A549 (cell line): ENCODE measurements at regions not wholly inside any gene's neighbourhood (a gene's known extent, or its start where the extent isn't known, plus 50 kb on each side); places are given as distances from the start of the nearest gene placed in this dataset.

ENCODE experiments used
- ATAC-seq, 2 experiments: fragments of 200-7000 bp in 1 of 2; fragments of >200 bp in 1 of 2; cut with Nextera tagmentation in 1 of 2; cut with Tn5 transposase in 1 of 2; 3 replicates each; pipeline versions ENCODE4 v1.8.0 to v1.9.1; 2018 to 2020; ENCODE audit warnings: mild to moderate bottlenecking in 1 of 2, moderate library complexity in 1 of 2
- CTCF ChIA-PET: fragments of 300-600 bp; sonication (Branson Sonifier 250); formaldehyde crosslinking; extraction: SDS; loops from one replicate; lab custom pipeline; 2021; ENCODE audit warnings: antibody characterized with exemption, inconsistent platforms; lab: Yijun Ruan, JAX
- POLR2A ChIA-PET: fragments of 350-600 bp; formaldehyde crosslinking; extraction: SDS; loops from one replicate; lab custom pipeline; 2021; ENCODE audit warnings: antibody characterized with exemption, inconsistent platforms; lab: Yijun Ruan, JAX
- DNase-seq, 2 experiments: peaks; one replicate each; pipeline versions ENCODE4 v3.0.0 to v3.0.0-alpha.2; 2011 to 2016; ENCODE audit warnings: low read depth in 1 of 2, low spot score in 1 of 2
- FAIRE-seq: peaks from 2 replicates; lab custom pipeline; 2011; peaks lifted over from hg19 to GRCh38; lab: Jason Lieb, UNC
- H3K27ac ChIP-seq, 2 experiments: fragments of >200 bp; sonication (Bioruptor Twin); formaldehyde crosslinking; 3 replicates each; pipeline ENCODE4 v1.5.1; 2016 to 2017
- H3K4me1 ChIP-seq: fragments of >200 bp; sonication (Bioruptor Twin); formaldehyde crosslinking; 3 replicates; pipeline ENCODE4 v1.6.1; 2016
- H3K4me2 ChIP-seq: fragments of >200 bp; sonication (Bioruptor Twin); formaldehyde crosslinking; 3 replicates; pipeline ENCODE4 v1.6.1; 2016
- H3K4me3 ChIP-seq: fragments of >200 bp; sonication (Bioruptor Twin); formaldehyde crosslinking; 3 replicates; pipeline ENCODE4 v1.5.1; 2016
- H3K9me3 ChIP-seq: fragments of >200 bp; sonication (Bioruptor Twin); formaldehyde crosslinking; 3 replicates; pipeline ENCODE4 v1.6.1; 2016
- CHD2 ChIP-seq: fragments of 150-350 bp; IDR thresholded peaks from 2 replicates; pipeline ENCODE4 v1.6.1; 2014; ENCODE audit warnings: low read length; ENCODE audit not compliant: partially characterized antibody
- EHF ChIP-seq: fragments of 250-450 bp; sonication (Bioruptor Pico); IDR thresholded peaks from 2 replicates; pipeline ENCODE4 v1.5.0; 2020; ENCODE audit warnings: mild to moderate bottlenecking
- EHMT2 ChIP-seq: fragments of 200-600 bp; sonication (generic); IDR thresholded peaks from 2 replicates; pipeline ENCODE4 v1.6.1; 2016; ENCODE audit warnings: antibody characterized with exemption, low read depth, mild to moderate bottlenecking, moderate library complexity
- ESRRA ChIP-seq: fragments of 150-350 bp; IDR thresholded peaks from 2 replicates; pipeline ENCODE4 v1.6.1; 2014; ENCODE audit warnings: mild to moderate bottlenecking, low read length, borderline replicate concordance
- FOSB ChIP-seq: fragments of 250-450 bp; sonication (Bioruptor Pico); IDR thresholded peaks from 2 replicates; pipeline ENCODE4 v1.5.0; 2020; ENCODE audit warnings: mild to moderate bottlenecking, moderate library complexity
- FOSL2 ChIP-seq, 2 experiments: fragments of 450-650 bp in 1 of 2; fragments of >200 bp in 1 of 2; sonication (Bioruptor Twin) in 1 of 2; formaldehyde crosslinking; IDR thresholded peaks; 2 replicates each; pipeline versions ENCODE4 v1.5.0 to v1.6.1; 2016 to 2020; ENCODE audit warnings: mild to moderate bottlenecking in 1 of 2, moderate library complexity in 1 of 2
- FOXS1 ChIP-seq: fragments of 250-450 bp; sonication (Bioruptor Pico); IDR thresholded peaks from 2 replicates; pipeline ENCODE4 v1.5.0; 2020; ENCODE audit warnings: mild to moderate bottlenecking, moderate library complexity
- GATA3 ChIP-seq: IDR thresholded peaks from 2 replicates; pipeline ENCODE4 v1.6.1; 2012; ENCODE audit warnings: borderline replicate concordance
- HEYL ChIP-seq: fragments of 250-450 bp; sonication (Bioruptor Pico); IDR thresholded peaks from 2 replicates; pipeline ENCODE4 v1.8.0; 2021; ENCODE audit warnings: mild to moderate bottlenecking, moderate library complexity
- HOXA7 ChIP-seq: fragments of 250-450 bp; sonication (Bioruptor Pico); IDR thresholded peaks from 2 replicates; pipeline ENCODE4 v1.5.0; 2020; ENCODE audit warnings: mild to moderate bottlenecking, moderate library complexity
- JUN ChIP-seq, 2 experiments: fragments of >200 bp; sonication (Bioruptor Twin); formaldehyde crosslinking; IDR thresholded peaks; 2 replicates in 1 of 2; 3 replicates in 1 of 2; pipeline ENCODE4 v1.6.1; 2016 to 2017
- KDM5A ChIP-seq: fragments of 200-600 bp; sonication (generic); IDR thresholded peaks from 2 replicates; pipeline ENCODE4 v1.6.1; 2016; ENCODE audit warnings: antibody characterized with exemption, mild to moderate bottlenecking
- MAFK ChIP-seq: fragments of 450-650 bp; IDR thresholded peaks from 2 replicates; pipeline ENCODE4 v1.6.1; 2014; ENCODE audit not compliant: partially characterized antibody
- MAZ ChIP-seq: fragments of 150-350 bp; IDR thresholded peaks from 2 replicates; pipeline ENCODE4 v1.6.1; 2014; ENCODE audit warnings: antibody characterized with exemption, low read depth, low read length, borderline replicate concordance
- MYC ChIP-seq: IDR thresholded peaks from 2 replicates; pipeline ENCODE4 v1.6.1; 2012; ENCODE audit warnings: mild to moderate bottlenecking, inconsistent platforms, low read length, improper control_type of control experiment, borderline replicate concordance
- NFE2L2 ChIP-seq: fragments of 150-350 bp; conservative IDR thresholded peaks from 2 replicates; pipeline ENCODE4 v1.6.1; 2014; ENCODE audit warnings: low read length
- NR3C1 ChIP-seq: fragments of >200 bp; sonication (Bioruptor Twin); formaldehyde crosslinking; IDR thresholded peaks from 3 replicates; pipeline ENCODE4 v1.6.1; 2017
- PHF8 ChIP-seq: fragments of 200-600 bp; sonication (generic); IDR thresholded peaks from 2 replicates; pipeline ENCODE4 v1.6.1; 2016; ENCODE audit warnings: low read depth, mild to moderate bottlenecking, antibody characterized with exemption, moderate library complexity, borderline replicate concordance
- POLR2A ChIP-seq: IDR thresholded peaks from 2 replicates; pipeline ENCODE4 v1.6.1; 2012; ENCODE audit warnings: mild to moderate bottlenecking, low read length
- POLR2AphosphoS2 ChIP-seq: conservative IDR thresholded peaks from 2 replicates; pipeline ENCODE4 v1.6.1; 2012; ENCODE audit warnings: low read length, improper control_type of control experiment, inconsistent platforms
- RAD21 ChIP-seq, 2 experiments: fragments of >200 bp in 1 of 2; sonication (Bioruptor Twin) in 1 of 2; formaldehyde crosslinking in 1 of 2; IDR thresholded peaks in 1 of 2; conservative IDR thresholded peaks in 1 of 2; 2 replicates in 1 of 2; 3 replicates in 1 of 2; pipeline ENCODE4 v1.6.1; 2012 to 2018; ENCODE audit warnings: inconsistent platforms in 1 of 2
- RNF2 ChIP-seq: fragments of 200-600 bp; sonication (generic); IDR thresholded peaks from 2 replicates; pipeline ENCODE4 v1.6.1; 2016; ENCODE audit warnings: low read depth, mild to moderate bottlenecking, antibody characterized with exemption, moderate library complexity, borderline replicate concordance
- TFCP2L1 ChIP-seq: fragments of 250-450 bp; sonication (Bioruptor Pico); IDR thresholded peaks from 2 replicates; pipeline ENCODE4 v1.5.0; 2021; ENCODE audit warnings: mild to moderate bottlenecking
- ZNF302 ChIP-seq: fragments of 250-450 bp; sonication (Bioruptor Pico); IDR thresholded peaks from 2 replicates; pipeline ENCODE4 v1.9.0; 2021; ENCODE audit warnings: inconsistent platforms, mild to moderate bottlenecking, moderate library complexity
- ZSCAN20 ChIP-seq: fragments of 250-450 bp; sonication (Bioruptor Pico); IDR thresholded peaks from 2 replicates; pipeline ENCODE4 v1.8.0; 2022; ENCODE audit warnings: mild to moderate bottlenecking, moderate library complexity
- WGBS: methylation state at CpG from one replicate; pipeline ENCODE4 v1.1.6; 2017; ENCODE audit errors: missing lambda C conversion rate; 5-methylcytosine and 5-hydroxymethylcytosine counted together
- TF ChIP-seq, protein P1 (sequence below): fragments of >200 bp; sonication (Bioruptor Twin); formaldehyde crosslinking; IDR thresholded peaks from 3 replicates; pipeline ENCODE4 v1.5.1; 2016
- TF ChIP-seq, protein P2 (sequence below): fragments of 450-650 bp; IDR thresholded peaks from 2 replicates; pipeline ENCODE4 v1.6.1; 2014; ENCODE audit warnings: antibody characterized with exemption
- TF ChIP-seq, protein P3 (sequence below): fragments of >200 bp; sonication (Bioruptor Twin); formaldehyde crosslinking; IDR thresholded peaks from 2 replicates; pipeline ENCODE4 v1.6.1; 2016

DNA sequence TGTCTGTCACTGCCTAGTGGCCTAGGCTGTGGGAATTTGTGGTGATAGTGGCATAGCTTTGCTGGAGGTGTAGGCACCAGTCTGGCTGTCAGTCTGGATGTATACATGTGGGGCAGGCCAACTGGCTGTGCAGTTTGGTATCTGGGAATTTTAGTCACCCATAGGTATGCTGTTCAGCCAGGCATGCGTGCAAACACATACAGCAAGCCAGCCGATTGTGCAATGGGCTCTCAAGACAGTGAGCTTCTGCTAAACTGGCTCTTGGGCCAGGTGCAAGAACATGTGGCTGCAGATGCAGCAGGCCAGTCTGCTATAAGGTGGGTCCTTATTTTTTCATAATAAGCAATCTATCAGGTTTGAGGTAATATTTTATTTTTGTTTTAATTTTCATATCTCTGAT lies 87.1 kb upstream of the PLSCR5 start:
- no peaks in the 10 kb centered on the region for H3K4me1 ChIP-seq
- FAIRE-seq (no peak), DNase-seq (no peak), ATAC-seq (no peak)
- ChIA-PET POLR2A (no interaction called here), CTCF (no interaction called here)
- H3K4me3 ChIP-seq, result no peak overlapping the region
- no peak overlapping the region for H3K27ac ChIP-seq
- WGBS, result 3% methylated on average over 2 of the region's 2 CpGs
- H3K9me3 ChIP-seq, result no peaks in the 10 kb centered on the region
- no peak overlapping the region for H3K4me2 ChIP-seq
- no peak for TF ChIP-seq ZSCAN20 (CRISPR knock-in tag)
- no peak for TF ChIP-seq POLR2AphosphoS2
- no peak for TF ChIP-seq POLR2A
- TF ChIP-seq PHF8, result no peak
- TF ChIP-seq FOSL2 (IDR thresholded peaks at IDR 0.05), result no peak
- no peak for TF ChIP-seq FOSL2 (CRISPR knock-in tag; IDR thresholded peaks at IDR 0.05)
- no peak for TF ChIP-seq ZNF302 (CRISPR knock-in tag)
- no peak for TF ChIP-seq MAFK
- no peak for TF ChIP-seq GATA3
- no peak for TF ChIP-seq TFCP2L1 (CRISPR knock-in tag)
- no peak for TF ChIP-seq HEYL (CRISPR knock-in tag)
- no peak for TF ChIP-seq CHD2
- TF ChIP-seq JUN (IDR thresholded peaks at IDR 0.05), result no peak
- TF ChIP-seq FOXS1 (CRISPR knock-in tag), result no peak
- no peak for TF ChIP-seq EHMT2
- TF ChIP-seq RNF2, result no peak

DNA sequence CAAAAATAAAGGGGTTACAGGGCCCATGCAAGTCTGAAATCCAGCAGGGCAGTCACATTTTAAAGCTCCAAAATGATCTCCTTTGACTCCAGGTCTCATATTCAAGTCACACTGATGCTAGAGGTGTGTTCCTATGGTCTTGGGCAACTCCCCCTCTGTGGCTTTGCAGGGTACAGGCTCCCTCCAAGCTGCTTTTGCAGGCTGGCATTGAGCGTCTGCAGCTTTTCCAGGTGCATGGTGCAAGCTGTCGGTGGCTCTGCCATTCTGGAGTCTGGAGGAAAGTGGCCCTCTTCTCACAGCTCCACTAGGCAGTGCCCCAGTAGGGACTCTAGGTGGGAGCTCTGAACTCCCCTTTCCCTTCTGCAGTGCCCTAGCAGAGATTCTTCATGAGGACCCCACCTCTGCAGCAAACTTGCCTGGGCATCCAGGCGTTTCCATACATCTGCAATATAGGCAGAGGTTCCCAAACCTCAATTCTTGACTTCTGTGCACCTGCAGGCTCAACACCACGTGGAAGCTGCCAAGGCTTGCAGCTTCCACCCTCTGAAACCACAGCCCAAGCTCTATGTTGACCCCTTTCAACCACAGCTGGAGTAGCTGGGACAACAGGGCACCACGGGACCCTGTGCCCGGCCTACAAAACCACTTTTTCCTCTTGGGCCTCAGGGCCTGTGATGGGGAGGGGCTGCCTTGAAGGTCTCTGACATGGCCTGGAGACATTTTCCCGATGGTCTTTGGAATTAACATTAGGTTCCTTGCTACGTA lies 80.1 kb upstream of the PLSCR5 start:
- FAIRE-seq (no peak), DNase-seq (no peak), ATAC-seq (no peak)
- Histone ChIP-seq H3K27ac (no peak overlapping the region), H3K4me1 (no peaks in the 10 kb centered on the region), H3K9me3 (no peaks in the 10 kb centered on the region), H3K4me3 (no peak overlapping the region), H3K4me2 (no peak overlapping the region)
- POLR2A ChIA-PET, result no interaction called here
- 31% methylated on average over 7 of the region's 8 CpGs for WGBS
- TF ChIP-seq NR3C1 (no peak), PHF8 (no peak), ESRRA (no peak), KDM5A (no peak), NFE2L2 (no peak), POLR2A (no peak)
- CTCF ChIA-PET, result interaction anchor here (1.4 kb wide), 1 partner anchor 13 kb away, joined by 3 read pairs; no protein-coding TSS in a partner anchor

DNA sequence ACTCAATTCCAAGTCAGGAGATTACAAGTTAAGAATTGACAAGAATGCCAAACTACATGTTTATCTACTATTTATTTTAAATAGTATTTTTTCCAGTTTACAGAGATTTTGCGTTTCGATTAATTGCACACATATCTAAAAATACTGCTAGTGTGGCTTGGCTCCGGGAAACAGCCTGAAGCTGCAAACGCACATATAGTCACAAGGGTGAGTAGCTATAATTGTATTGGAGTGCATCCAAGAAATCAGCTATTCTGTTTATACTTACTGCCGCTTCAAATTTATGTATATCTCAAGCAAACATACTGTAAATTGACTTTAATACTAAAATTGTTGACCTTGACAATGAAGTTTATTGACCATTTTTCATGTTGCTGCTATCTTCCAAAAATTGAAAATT lies 77.0 kb upstream of the PLSCR5 start:
- H3K4me1 ChIP-seq, result no peaks in the 10 kb centered on the region
- H3K4me3 ChIP-seq, result no peak overlapping the region
- no peak for TF ChIP-seq FOSB (CRISPR knock-in tag)
- TF ChIP-seq MAZ, result no peak
- no peak for TF ChIP-seq HOXA7 (CRISPR knock-in tag)
- TF ChIP-seq, protein P1, sequence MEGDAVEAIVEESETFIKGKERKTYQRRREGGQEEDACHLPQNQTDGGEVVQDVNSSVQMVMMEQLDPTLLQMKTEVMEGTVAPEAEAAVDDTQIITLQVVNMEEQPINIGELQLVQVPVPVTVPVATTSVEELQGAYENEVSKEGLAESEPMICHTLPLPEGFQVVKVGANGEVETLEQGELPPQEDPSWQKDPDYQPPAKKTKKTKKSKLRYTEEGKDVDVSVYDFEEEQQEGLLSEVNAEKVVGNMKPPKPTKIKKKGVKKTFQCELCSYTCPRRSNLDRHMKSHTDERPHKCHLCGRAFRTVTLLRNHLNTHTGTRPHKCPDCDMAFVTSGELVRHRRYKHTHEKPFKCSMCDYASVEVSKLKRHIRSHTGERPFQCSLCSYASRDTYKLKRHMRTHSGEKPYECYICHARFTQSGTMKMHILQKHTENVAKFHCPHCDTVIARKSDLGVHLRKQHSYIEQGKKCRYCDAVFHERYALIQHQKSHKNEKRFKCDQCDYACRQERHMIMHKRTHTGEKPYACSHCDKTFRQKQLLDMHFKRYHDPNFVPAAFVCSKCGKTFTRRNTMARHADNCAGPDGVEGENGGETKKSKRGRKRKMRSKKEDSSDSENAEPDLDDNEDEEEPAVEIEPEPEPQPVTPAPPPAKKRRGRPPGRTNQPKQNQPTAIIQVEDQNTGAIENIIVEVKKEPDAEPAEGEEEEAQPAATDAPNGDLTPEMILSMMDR, result no peak
- TF ChIP-seq ZSCAN20 (CRISPR knock-in tag), result no peak
- TF ChIP-seq RAD21 (conservative IDR thresholded peaks at IDR 0.05 in 1 of 2, IDR thresholded peaks at IDR 0.05 in 1 of 2), result no peak
- TF ChIP-seq, protein P2, sequence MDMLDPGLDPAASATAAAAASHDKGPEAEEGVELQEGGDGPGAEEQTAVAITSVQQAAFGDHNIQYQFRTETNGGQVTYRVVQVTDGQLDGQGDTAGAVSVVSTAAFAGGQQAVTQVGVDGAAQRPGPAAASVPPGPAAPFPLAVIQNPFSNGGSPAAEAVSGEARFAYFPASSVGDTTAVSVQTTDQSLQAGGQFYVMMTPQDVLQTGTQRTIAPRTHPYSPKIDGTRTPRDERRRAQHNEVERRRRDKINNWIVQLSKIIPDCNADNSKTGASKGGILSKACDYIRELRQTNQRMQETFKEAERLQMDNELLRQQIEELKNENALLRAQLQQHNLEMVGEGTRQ, result no peak
- TF ChIP-seq FOSL2 (IDR thresholded peaks at IDR 0.05), result no peak
- no peak for TF ChIP-seq FOSL2 (CRISPR knock-in tag; IDR thresholded peaks at IDR 0.05)
- TF ChIP-seq MYC, result no peak
- TF ChIP-seq, protein P3, sequence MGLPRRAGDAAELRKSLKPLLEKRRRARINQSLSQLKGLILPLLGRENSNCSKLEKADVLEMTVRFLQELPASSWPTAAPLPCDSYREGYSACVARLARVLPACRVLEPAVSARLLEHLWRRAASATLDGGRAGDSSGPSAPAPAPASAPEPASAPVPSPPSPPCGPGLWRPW, result no peak
- no peak for TF ChIP-seq JUN (IDR thresholded peaks at IDR 0.05)
- TF ChIP-seq ZNF302 (CRISPR knock-in tag), result no peak
- no peak for TF ChIP-seq EHF (CRISPR knock-in tag)
- H3K9me3 ChIP-seq, result no peaks in the 10 kb centered on the region
- POLR2A ChIA-PET, result no interaction called here
- ATAC-seq, result no peak
- no peak for FAIRE-seq
- CTCF ChIA-PET, result no interaction called here
- no peak overlapping the region for H3K27ac ChIP-seq
- no peak for DNase-seq
- H3K4me2 ChIP-seq, result no peak overlapping the region
- 6% methylated on average over 5 of the region's 5 CpGs for WGBS
